Gastrocnemius medialis (tissue), 4 donors: ENCODE measurements at regions not wholly inside any gene's neighbourhood (a gene's known extent, or its start where the extent isn't known, plus 50 kb on each side); places are given as distances from the start of the nearest gene placed in this dataset.

Source experiments
- POLR2A ChIP-seq, 2 donors: fragments of 450-650 bp; IDR thresholded peaks; one replicate each; pipeline ENCODE4 v1.6.1; 2017; ENCODE audit warnings: antibody characterized with exemption in 2 of 2, mild to moderate bottlenecking in 2 of 2, moderate library complexity in 2 of 2
- TF ChIP-seq, protein P1 (sequence below), 5 experiments: fragments of 450-650 bp in 3 of 5; fragments of 200-600 bp in 2 of 5; sonication (generic) in 2 of 5; IDR thresholded peaks in 4 of 5; conservative IDR thresholded peaks in 1 of 5; 1 replicate in 4 of 5; 2 replicates in 1 of 5; pipeline ENCODE4 v1.5.1; 2016 to 2019; ENCODE audit warnings: antibody characterized with exemption in 5 of 5, mild to moderate bottlenecking in 3 of 5, moderate library complexity in 3 of 5

DNA sequence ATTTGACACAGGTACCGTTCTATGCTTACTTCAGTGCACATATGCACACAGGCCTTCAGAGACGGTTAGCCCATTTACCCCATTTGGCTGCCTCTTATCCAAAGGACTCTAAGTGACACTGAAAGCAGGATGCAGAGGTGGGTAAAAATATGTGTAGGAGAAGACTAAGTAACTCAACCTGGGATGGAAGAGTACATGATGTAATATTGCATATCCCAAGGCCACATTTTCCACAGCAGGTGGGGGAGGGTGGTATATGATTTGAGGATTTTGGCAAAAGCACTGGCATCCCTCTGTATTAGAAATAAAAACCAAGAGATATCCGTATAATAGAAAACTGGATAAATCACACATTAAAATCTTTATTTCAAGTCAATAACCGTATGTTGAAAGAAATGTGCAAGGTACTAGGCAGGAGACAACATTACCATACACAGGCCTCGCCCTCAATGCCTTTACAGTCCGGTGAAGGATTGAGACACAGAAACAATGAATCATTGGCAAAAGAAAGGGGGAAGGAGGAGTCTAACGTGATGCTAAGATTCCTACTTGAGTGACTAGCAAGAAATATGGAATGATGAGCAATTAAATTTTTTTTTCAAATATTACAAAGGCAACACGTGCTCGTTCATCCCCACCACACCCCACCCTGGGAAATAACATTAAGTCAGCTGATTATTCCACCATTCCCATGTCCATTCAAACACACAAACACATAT, 161.0 kb upstream of the RASGEF1B start:
- TF ChIP-seq, protein P1, sequence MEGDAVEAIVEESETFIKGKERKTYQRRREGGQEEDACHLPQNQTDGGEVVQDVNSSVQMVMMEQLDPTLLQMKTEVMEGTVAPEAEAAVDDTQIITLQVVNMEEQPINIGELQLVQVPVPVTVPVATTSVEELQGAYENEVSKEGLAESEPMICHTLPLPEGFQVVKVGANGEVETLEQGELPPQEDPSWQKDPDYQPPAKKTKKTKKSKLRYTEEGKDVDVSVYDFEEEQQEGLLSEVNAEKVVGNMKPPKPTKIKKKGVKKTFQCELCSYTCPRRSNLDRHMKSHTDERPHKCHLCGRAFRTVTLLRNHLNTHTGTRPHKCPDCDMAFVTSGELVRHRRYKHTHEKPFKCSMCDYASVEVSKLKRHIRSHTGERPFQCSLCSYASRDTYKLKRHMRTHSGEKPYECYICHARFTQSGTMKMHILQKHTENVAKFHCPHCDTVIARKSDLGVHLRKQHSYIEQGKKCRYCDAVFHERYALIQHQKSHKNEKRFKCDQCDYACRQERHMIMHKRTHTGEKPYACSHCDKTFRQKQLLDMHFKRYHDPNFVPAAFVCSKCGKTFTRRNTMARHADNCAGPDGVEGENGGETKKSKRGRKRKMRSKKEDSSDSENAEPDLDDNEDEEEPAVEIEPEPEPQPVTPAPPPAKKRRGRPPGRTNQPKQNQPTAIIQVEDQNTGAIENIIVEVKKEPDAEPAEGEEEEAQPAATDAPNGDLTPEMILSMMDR (IDR thresholded peaks at IDR 0.05 in 4 of 5, conservative IDR thresholded peaks at IDR 0.05 in 1 of 5): no peak
- no peak for TF ChIP-seq POLR2A (IDR thresholded peaks at IDR 0.05)
